Endodermal cell (in vitro differentiated cells): ENCODE measurements at regions not wholly inside any gene's neighbourhood (a gene's known extent, or its start where the extent isn't known, plus 50 kb on each side); places are given as distances from the start of the nearest gene placed in this dataset.
A peak's percentile ranks its signal among the peaks of the same experiment; 100 is the strongest.

Experiments used
- DNase-seq: peaks from one replicate; pipeline ENCODE4 v3.0.0-alpha.2; 2017
- H3K27ac ChIP-seq: 2 replicates; pipeline ENCODE4 v1.5.1; 2013; ENCODE audit warnings: mild to moderate bottlenecking, low read depth, low read length, moderate library complexity
- H3K27me3 ChIP-seq: 2 replicates; pipeline ENCODE4 v1.6.1; 2013; ENCODE audit warnings: mild to moderate bottlenecking, low read length, moderate library complexity; ENCODE audit not compliant: insufficient read depth, control insufficient read depth, poor library complexity, severe bottlenecking
- H3K36me3 ChIP-seq: 2 replicates; pipeline ENCODE4 v1.7.0; 2013; ENCODE audit warnings: mild to moderate bottlenecking, low read length, moderate library complexity; ENCODE audit not compliant: control insufficient read depth, insufficient read depth
- H3K4me1 ChIP-seq: one replicate; pipeline ENCODE4 v1.7.0; 2013; ENCODE audit warnings: low read length; ENCODE audit not compliant: control insufficient read depth, insufficient read depth
- H3K4me3 ChIP-seq: 2 replicates; pipeline ENCODE4 v1.5.1; 2013; ENCODE audit warnings: mild to moderate bottlenecking, low read length, moderate library complexity
- H3K9ac ChIP-seq: 2 replicates; pipeline ENCODE4 v1.6.1; 2013; ENCODE audit warnings: mild to moderate bottlenecking, low read length, moderate library complexity; ENCODE audit not compliant: poor library complexity, severe bottlenecking; ENCODE audit errors: extremely low read depth
- H3K9me3 ChIP-seq: 2 replicates; pipeline ENCODE4 v1.6.1; 2013; ENCODE audit warnings: mild to moderate bottlenecking, low read length, moderate library complexity; ENCODE audit not compliant: control insufficient read depth
- H3K27ac Mint-ChIP-seq: 2 replicates; pipeline ENCODE4 v1.8.0; 2020; ENCODE audit warnings: mixed read lengths
- H3K27me3 Mint-ChIP-seq: 2 replicates; pipeline ENCODE4 v1.8.0; 2021; ENCODE audit warnings: mild to moderate bottlenecking, mixed read lengths; ENCODE audit not compliant: insufficient read depth
- H3K36me3 Mint-ChIP-seq: 2 replicates; pipeline ENCODE4 v1.8.0; 2020; ENCODE audit warnings: low read depth, mixed read lengths
- H3K4me1 Mint-ChIP-seq: 2 replicates; pipeline ENCODE4 v1.8.0; 2020; ENCODE audit warnings: mixed read lengths
- H3K4me3 Mint-ChIP-seq: 2 replicates; pipeline ENCODE4 v1.8.0; 2020; ENCODE audit warnings: mild to moderate bottlenecking, moderate library complexity, mixed read lengths
- H3K9me3 Mint-ChIP-seq: 2 replicates; pipeline ENCODE4 v1.8.0; 2020; ENCODE audit warnings: mild to moderate bottlenecking, mixed read lengths
- CTCF ChIP-seq: fragments of 200-600 bp; sonication (generic); conservative IDR thresholded peaks from 2 replicates; pipeline ENCODE4 v1.5.0; 2021; ENCODE audit warnings: antibody characterized with exemption, mild to moderate bottlenecking
- WGBS, 2 experiments: methylation state at CpG; one replicate each; pipeline versions ENCODE4 v1.1.5 to v1.1.7; 2013; ENCODE audit warnings: missing lambda C conversion rate in 2 of 2, mixed read lengths in 1 of 2; ENCODE audit not compliant: insufficient coverage in 1 of 2, insufficient read length in 1 of 2; 5-methylcytosine and 5-hydroxymethylcytosine counted together

- no peak overlapping the region for H3K4me3 ChIP-seq
- DNase-seq: peak; percentile 85
- peak; percentile 21 for TF ChIP-seq CTCF
- Mint-ChIP-seq H3K36me3 (no peaks in the 10 kb centered on the region), H3K27ac (no peak overlapping the region), H3K9me3 (no peaks in the 10 kb centered on the region), H3K27me3 (peaks cover 21% of the 10 kb centered on the region), H3K4me3 (no peak overlapping the region), H3K4me1 (peaks cover 34% of the 10 kb centered on the region)
- peaks cover 12% of the 10 kb centered on the region for H3K4me1 ChIP-seq
- no peaks in the 10 kb centered on the region for H3K27me3 ChIP-seq
- H3K9ac ChIP-seq: no peak overlapping the region
- H3K27ac ChIP-seq: no peak overlapping the region
- 91 to 93% methylated on average over 5 to 7 of the region's 7 CpGs for WGBS, 2 experiments
- no peaks in the 10 kb centered on the region for H3K36me3 ChIP-seq
- H3K9me3 ChIP-seq: no peaks in the 10 kb centered on the region
Measured at GRCh38 chr12:116384691-116385485, 107.4 kb upstream of the MED13L start.

GRCh38 chr12:116385486-116386217, 108.2 kb upstream of the MED13L start:
- no peak overlapping the region for H3K9ac ChIP-seq
- Mint-ChIP-seq H3K27me3 (peaks cover 15% of the 10 kb centered on the region), H3K27ac (no peak overlapping the region), H3K9me3 (no peaks in the 10 kb centered on the region), H3K4me3 (no peak overlapping the region), H3K4me1 (peaks cover 34% of the 10 kb centered on the region), H3K36me3 (no peaks in the 10 kb centered on the region)
- H3K36me3 ChIP-seq: no peaks in the 10 kb centered on the region
- no peaks in the 10 kb centered on the region for H3K9me3 ChIP-seq
- peak; percentile 84 for DNase-seq
- H3K27ac ChIP-seq: no peak overlapping the region
- H3K4me1 ChIP-seq: peaks cover 12% of the 10 kb centered on the region
- H3K4me3 ChIP-seq: no peak overlapping the region
- WGBS, 2 experiments: 88% methylated on average over 16 to 21 of the region's 21 CpGs
- H3K27me3 ChIP-seq: no peaks in the 10 kb centered on the region
- TF ChIP-seq CTCF: no peak

- Mint-ChIP-seq H3K4me3 (no peak overlapping the region), H3K9me3 (no peaks in the 10 kb centered on the region), H3K27ac (no peak overlapping the region), H3K36me3 (no peaks in the 10 kb centered on the region), H3K4me1 (peaks cover 13% of the 10 kb centered on the region), H3K27me3 (peaks cover 2% of the 10 kb centered on the region)
- Histone ChIP-seq H3K36me3 (no peaks in the 10 kb centered on the region), H3K4me3 (no peak overlapping the region), H3K27ac (no peak overlapping the region), H3K4me1 (no peaks in the 10 kb centered on the region), H3K9me3 (peaks cover 7% of the 10 kb centered on the region), H3K9ac (no peak overlapping the region), H3K27me3 (no peaks in the 10 kb centered on the region)
- TF ChIP-seq CTCF: no peak
- no peak for DNase-seq
- 93 to 96% methylated on average over 6 of the region's 6 CpGs for WGBS, 2 experiments
Measured at GRCh38 chr12:116389326-116389725, 111.8 kb upstream of the MED13L start.
